AG09309 (cell line): ENCODE measurements at regions not wholly inside any gene's neighbourhood (a gene's known extent, or its start where the extent isn't known, plus 50 kb on each side); places are given as distances from the start of the nearest gene placed in this dataset.
"Not testable (repeated sequence)": the region's sequence is repeated elsewhere in the genome, so short reads cannot be mapped to it uniquely, and the experiment has no call there.

Experiments used
- DNase-seq: peaks from one replicate; pipeline ENCODE4 v3.0.0-alpha.2; 2010; ENCODE audit warnings: low read depth
- H3K4me3 ChIP-seq: 2 replicates; pipeline ENCODE4 v1.5.1; 2011; ENCODE audit warnings: mild to moderate bottlenecking, low read depth, low read length, moderate library complexity; ENCODE audit not compliant: control insufficient read depth
- CTCF ChIP-seq: IDR thresholded peaks from 2 replicates; pipeline ENCODE4 v1.5.1; 2011; ENCODE audit warnings: mild to moderate bottlenecking, low read depth, low read length, inconsistent platforms; ENCODE audit not compliant: insufficient read depth, control insufficient read depth; ENCODE audit errors: missing control alignments

GRCh38 chr12:17572250-17572649 lies 517.7 kb downstream of the RERGL start:
- H3K4me3 ChIP-seq = no peak overlapping the region
- DNase-seq = no peak
- no peak for TF ChIP-seq CTCF

GRCh38 chr12:17571047-17571446 lies 518.9 kb downstream of the RERGL start:
- no peak overlapping the region for H3K4me3 ChIP-seq
- no peak for DNase-seq
- TF ChIP-seq CTCF = no peak

GRCh38 chr12:17564630-17565029 lies 525.4 kb downstream of the RERGL start:
- not testable (repeated sequence) for H3K4me3 ChIP-seq, DNase-seq

GRCh38 chr12:17550011-17550410 lies 540.0 kb downstream of the RERGL start:
- no peak for TF ChIP-seq CTCF
- DNase-seq = no peak
- no peak overlapping the region for H3K4me3 ChIP-seq

- no peak for TF ChIP-seq CTCF
- H3K4me3 ChIP-seq = no peak overlapping the region
- no peak for DNase-seq
Measured at GRCh38 chr12:17540921-17541320, 549.1 kb downstream of the RERGL start.

- no peak for DNase-seq
- no peak for TF ChIP-seq CTCF
- H3K4me3 ChIP-seq = no peak overlapping the region
Measured at GRCh38 chr12:17528394-17528793, 561.6 kb downstream of the RERGL start.

- H3K4me3 ChIP-seq = no peak overlapping the region
- no peak for TF ChIP-seq CTCF
Measured at GRCh38 chr12:17527021-17527420, 563.0 kb downstream of the RERGL start.

More at GRCh38 chr12:17527021-17527420, 563.0 kb downstream of the RERGL start:
- DNase-seq = no peak
